B cell (primary cell): ENCODE measurements at regions not wholly inside any gene's neighbourhood (a gene's known extent, or its start where the extent isn't known, plus 50 kb on each side); places are given as distances from the start of the nearest gene placed in this dataset.
"Not testable (repeated sequence)": the region's sequence is repeated elsewhere in the genome, so short reads cannot be mapped to it uniquely, and the experiment has no call there.

Source experiments
- ATAC-seq: fragments of 200-7000 bp; cut with Tn5 transposase; one replicate; pipeline ENCODE4 v1.10.0; 2021; ENCODE audit warnings: low read depth, mild to moderate bottlenecking, moderate number of reproducible peaks, moderate library complexity
- CTCF ChIA-PET: fragments of 350-600 bp; sonication (Branson Sonifier 250); formaldehyde crosslinking; loops from one replicate; lab custom pipeline; 2021; ENCODE audit warnings: antibody characterized with exemption, inconsistent platforms; lab: Charles Lee
- POLR2A ChIA-PET: fragments of 350-600 bp; sonication (Branson Sonifier 250); formaldehyde crosslinking; loops from one replicate; lab custom pipeline; 2021; ENCODE audit warnings: antibody characterized with exemption; lab: Charles Lee
- DNase-seq: peaks from one replicate; pipeline ENCODE4 v3.0.0; 2013
- H2AFZ ChIP-seq: 2 replicates; pipeline ENCODE4 v1.6.1; 2012; ENCODE audit warnings: mild to moderate bottlenecking, low read depth, low read length; ENCODE audit not compliant: insufficient read depth, poor library complexity, severe bottlenecking
- H3K27ac ChIP-seq, 2 donors: 1 replicate in 1 of 2; 2 replicates in 1 of 2; pipeline ENCODE4 v1.5.1; 2012 to 2013; ENCODE audit warnings: low read length in 2 of 2, mild to moderate bottlenecking in 2 of 2, moderate library complexity in 1 of 2
- H3K27me3 ChIP-seq, 4 experiments: fragments of 200-600 bp in 1 of 4; sonication (generic) in 1 of 4; replicated peaks in 1 of 4; 1 replicate in 2 of 4; 2 replicates in 2 of 4; pipeline versions ENCODE4 v1.6.1 to v1.7.0; 2013 to 2016; ENCODE audit warnings: low read length in 3 of 4, mild to moderate bottlenecking in 2 of 4, mixed read lengths in 1 of 4, moderate library complexity in 1 of 4; ENCODE audit not compliant: insufficient read depth in 4 of 4, control insufficient read depth in 3 of 4; ENCODE audit errors: control extremely low read depth in 1 of 4
- H3K36me3 ChIP-seq, 2 experiments: replicated peaks in 1 of 2; 1 replicate in 1 of 2; 2 replicates in 1 of 2; pipeline versions ENCODE4 v1.6.1 to v1.7.1; 2013; ENCODE audit warnings: low read length in 1 of 2; ENCODE audit not compliant: insufficient read depth in 2 of 2, control insufficient read depth in 1 of 2; ENCODE audit errors: control extremely low read depth in 1 of 2, extremely low read depth in 1 of 2
- H3K4me1 ChIP-seq, 2 donors: fragments of 200-600 bp in 1 of 2; sonication (generic) in 1 of 2; 1 replicate in 1 of 2; 2 replicates in 1 of 2; pipeline versions ENCODE4 v1.5.1 to v1.6.1; 2013 to 2017; ENCODE audit warnings: low read length in 2 of 2; ENCODE audit not compliant: control insufficient read depth in 2 of 2, insufficient read depth in 2 of 2
- H3K4me2 ChIP-seq: replicated peaks from 2 replicates; pipeline ENCODE3; 2012; ENCODE audit warnings: mild to moderate bottlenecking, low read depth, low read length; ENCODE audit not compliant: poor library complexity, severe bottlenecking
- H3K4me3 ChIP-seq, 5 experiments: fragments of 200-600 bp in 1 of 5; sonication (generic) in 1 of 5; 1 replicate in 3 of 5; 2 replicates in 2 of 5; pipeline versions ENCODE4 v1.5.1 to v1.7.0; 2011 to 2016; ENCODE audit warnings: low read length in 4 of 5, mild to moderate bottlenecking in 4 of 5, low read depth in 2 of 5, control low read depth in 1 of 5, moderate library complexity in 1 of 5; ENCODE audit not compliant: insufficient read depth in 1 of 5; ENCODE audit errors: control extremely low read depth in 1 of 5, extremely low read depth in 1 of 5
- H3K79me2 ChIP-seq: fragments of 200-600 bp; sonication (generic); one replicate; pipeline ENCODE4 v1.6.0; 2016; ENCODE audit warnings: low read length; ENCODE audit not compliant: control insufficient read depth, insufficient read depth
- H3K9ac ChIP-seq: fragments of 200-600 bp; sonication (generic); 2 replicates; pipeline ENCODE4 v1.6.1; 2017; ENCODE audit warnings: mild to moderate bottlenecking, low read length, moderate library complexity
- H3K9me3 ChIP-seq, 3 donors: one replicate each; pipeline versions ENCODE4 v1.6.1 to v1.7.1; 2013; ENCODE audit warnings: low read length in 2 of 3; ENCODE audit not compliant: control insufficient read depth in 2 of 3, insufficient read depth in 1 of 3; ENCODE audit errors: control extremely low read depth in 1 of 3
- H4K20me1 ChIP-seq: 2 replicates; pipeline ENCODE4 v1.6.0; 2012; ENCODE audit warnings: mild to moderate bottlenecking, low read length; ENCODE audit not compliant: insufficient read depth, control insufficient read depth, poor library complexity, severe bottlenecking
- H3K27ac Mint-ChIP-seq: one replicate; pipeline ENCODE4 v1.8.0; 2021; ENCODE audit warnings: mixed read lengths
- H3K27me3 Mint-ChIP-seq: one replicate; pipeline ENCODE4 v1.8.0; 2021; ENCODE audit warnings: mixed read lengths
- H3K4me1 Mint-ChIP-seq: one replicate; pipeline ENCODE4 v1.8.0; 2021; ENCODE audit warnings: mixed read lengths
- H3K4me3 Mint-ChIP-seq: one replicate; pipeline ENCODE4 v1.8.0; 2021; ENCODE audit warnings: mixed read lengths
- H3K9me3 Mint-ChIP-seq: one replicate; pipeline ENCODE4 v1.8.0; 2022; ENCODE audit warnings: mixed read lengths; ENCODE audit not compliant: insufficient read depth
- EZH2 ChIP-seq: IDR thresholded peaks from 2 replicates; pipeline ENCODE4 v1.6.1; 2012; ENCODE audit warnings: borderline replicate concordance, low read depth, mild to moderate bottlenecking, moderate library complexity, low read length; ENCODE audit not compliant: insufficient read depth, poor library complexity, severe bottlenecking
- WGBS: methylation state at CpG from one replicate; pipeline ENCODE4 v1.1.5; 2013; ENCODE audit warnings: missing lambda C conversion rate; ENCODE audit not compliant: insufficient coverage; 5-methylcytosine and 5-hydroxymethylcytosine counted together
- intact Hi-C: fragments of 100-400 bp; cut with micrococcal nuclease; formaldehyde crosslinking; loops from one replicate; pipeline ENCODE4 v1.10.0; 2022
- TF ChIP-seq, protein P1 (sequence below): fragments of 200-600 bp; IDR thresholded peaks from one replicate; pipeline ENCODE4 v1.8.0; 2022; ENCODE audit warnings: antibody characterized with exemption, mild to moderate bottlenecking

DNA sequence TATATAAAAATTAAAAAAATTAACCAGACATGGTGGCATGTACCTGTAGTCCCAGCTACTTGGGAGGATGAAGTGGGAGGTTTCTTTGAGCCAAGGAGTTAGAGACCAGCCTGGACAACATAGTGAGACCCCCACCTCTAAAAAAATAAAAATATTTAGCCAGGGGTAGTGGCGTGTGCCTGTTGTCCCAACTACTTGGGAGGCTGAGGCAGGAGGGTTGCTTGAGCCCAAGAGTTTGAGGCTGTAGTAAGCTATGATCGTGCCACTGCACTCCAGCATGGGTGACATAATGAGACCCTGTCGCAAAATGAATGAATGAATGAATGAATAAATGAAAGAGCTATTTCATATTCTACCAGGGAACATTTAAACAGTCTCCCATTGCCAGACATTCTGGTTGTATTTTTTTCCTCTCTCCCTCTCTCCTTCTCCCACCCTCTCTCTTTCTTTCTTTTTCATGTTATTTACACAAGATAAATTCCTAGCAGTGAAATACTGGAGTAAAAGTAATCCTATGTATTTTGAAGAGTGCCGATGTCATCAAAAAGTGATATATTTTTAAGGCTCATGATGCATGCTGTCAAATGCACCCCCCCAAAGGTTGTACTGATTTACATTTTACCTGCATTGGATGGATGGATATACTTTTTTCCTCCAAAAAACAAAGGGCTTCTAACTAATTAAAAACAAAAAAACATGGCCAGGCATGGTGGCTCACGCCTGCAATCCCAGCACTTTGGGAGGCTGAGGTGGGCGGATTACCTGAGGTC, 194.8 kb upstream of the ZNF217 start:
- TF ChIP-seq EZH2: no peak
- TF ChIP-seq, protein P1, sequence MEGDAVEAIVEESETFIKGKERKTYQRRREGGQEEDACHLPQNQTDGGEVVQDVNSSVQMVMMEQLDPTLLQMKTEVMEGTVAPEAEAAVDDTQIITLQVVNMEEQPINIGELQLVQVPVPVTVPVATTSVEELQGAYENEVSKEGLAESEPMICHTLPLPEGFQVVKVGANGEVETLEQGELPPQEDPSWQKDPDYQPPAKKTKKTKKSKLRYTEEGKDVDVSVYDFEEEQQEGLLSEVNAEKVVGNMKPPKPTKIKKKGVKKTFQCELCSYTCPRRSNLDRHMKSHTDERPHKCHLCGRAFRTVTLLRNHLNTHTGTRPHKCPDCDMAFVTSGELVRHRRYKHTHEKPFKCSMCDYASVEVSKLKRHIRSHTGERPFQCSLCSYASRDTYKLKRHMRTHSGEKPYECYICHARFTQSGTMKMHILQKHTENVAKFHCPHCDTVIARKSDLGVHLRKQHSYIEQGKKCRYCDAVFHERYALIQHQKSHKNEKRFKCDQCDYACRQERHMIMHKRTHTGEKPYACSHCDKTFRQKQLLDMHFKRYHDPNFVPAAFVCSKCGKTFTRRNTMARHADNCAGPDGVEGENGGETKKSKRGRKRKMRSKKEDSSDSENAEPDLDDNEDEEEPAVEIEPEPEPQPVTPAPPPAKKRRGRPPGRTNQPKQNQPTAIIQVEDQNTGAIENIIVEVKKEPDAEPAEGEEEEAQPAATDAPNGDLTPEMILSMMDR: no peak
- Histone ChIP-seq H3K27ac (no peak overlapping the region), H3K79me2 (no peaks in the 10 kb centered on the region), H3K36me3 (no peaks in the 10 kb centered on the region), H4K20me1 (no peaks in the 10 kb centered on the region), H3K4me2 (no peak overlapping the region), H3K9me3 (no peaks in the 10 kb centered on the region), H3K27me3 (no peaks in the 10 kb centered on the region), H3K9ac (no peak overlapping the region), H2AFZ (no peak overlapping the region), H3K4me1 (peaks cover 21 to 25% of the 10 kb centered on the region in 2 donors), H3K4me3 (no peak overlapping the region)
- 100% methylated on average over 2 of the region's 6 CpGs for WGBS
- ATAC-seq (no peak), DNase-seq (no peak)
- Mint-ChIP-seq H3K4me1 (peaks cover 29% of the 10 kb centered on the region), H3K4me3 (no peak overlapping the region), H3K27ac (no peak overlapping the region), H3K9me3 (no peaks in the 10 kb centered on the region), H3K27me3 (no peaks in the 10 kb centered on the region)
- ChIA-PET POLR2A (interaction anchor here (0.6 kb wide), 2 partner anchors 24 to 173 kb away, joined by 4 to 8 read pairs; no protein-coding TSS in a partner anchor), CTCF (interaction anchor here (1.3 kb wide), 1 partner anchor 84 kb away, joined by 3 read pairs; no protein-coding TSS in a partner anchor)
- intact Hi-C loops: loop anchor here (5.0 kb wide), 1 partner anchor 36 kb away; no protein-coding TSS in a partner anchor

DNA sequence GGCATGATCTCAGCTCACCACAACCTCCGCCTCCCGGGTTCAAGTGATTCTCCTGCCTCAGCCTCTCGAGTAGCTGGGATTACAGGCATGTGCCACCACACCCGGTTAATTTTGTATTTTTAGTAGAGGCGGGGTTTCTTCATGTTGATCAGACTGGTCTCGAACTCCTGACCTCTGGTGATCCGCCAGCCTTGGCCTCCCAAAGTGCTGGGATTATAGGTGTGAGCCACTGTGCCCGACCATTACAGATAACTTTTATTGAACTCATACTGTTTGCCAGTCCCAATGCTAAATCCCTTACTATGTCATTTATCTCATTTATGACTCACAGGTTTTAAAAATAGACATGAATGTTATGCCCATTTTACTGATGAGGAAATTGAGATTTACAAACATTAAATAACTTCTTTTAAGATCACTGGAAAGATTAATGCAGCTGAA, 193.9 kb upstream of the ZNF217 start:
- DNase-seq, H3K9me3 ChIP-seq, ATAC-seq, H3K4me3 Mint-ChIP-seq, H3K9me3 Mint-ChIP-seq, H3K4me2 ChIP-seq, H3K79me2 ChIP-seq, POLR2A ChIA-PET, H3K27me3 Mint-ChIP-seq, H3K27ac Mint-ChIP-seq, H3K36me3 ChIP-seq, H2AFZ ChIP-seq, H3K9ac ChIP-seq, H4K20me1 ChIP-seq, H3K4me3 ChIP-seq, H3K27ac ChIP-seq, H3K27me3 ChIP-seq: not testable (repeated sequence)
- CTCF ChIA-PET: interaction anchor here (1.3 kb wide), 1 partner anchor 85 kb away, joined by 3 read pairs; no protein-coding TSS in a partner anchor
- 93% methylated on average over 3 of the region's 8 CpGs for WGBS
- peaks cover 21 to 25% of the 10 kb centered on the region in 2 donors for H3K4me1 ChIP-seq
- intact Hi-C loops: loop anchor here (5.0 kb wide), 1 partner anchor 35 kb away; no protein-coding TSS in a partner anchor
- peaks cover 29% of the 10 kb centered on the region for H3K4me1 Mint-ChIP-seq
